ENCODE measurements at regions not wholly inside any gene's neighbourhood (a gene's known extent, or its start where the extent isn't known, plus 50 kb on each side); places are given as distances from the start of the nearest gene placed in this dataset.

- no peak for TF ChIP-seq ZNF592 (IDR thresholded peaks at IDR 0.05)
- no peak for TF ChIP-seq RAD51 (IDR thresholded peaks at IDR 0.05; ENCODE audit: borderline replicate concordance, low read depth)
- TF ChIP-seq ZNF76 (CRISPR knock-in tag; IDR thresholded peaks at IDR 0.05; ENCODE audit: borderline replicate concordance): no peak
- no peak for TF ChIP-seq GTF3C2 (IDR thresholded peaks at IDR 0.05; ENCODE audit: borderline replicate concordance, extremely low read depth, insufficient read length)
- TF ChIP-seq HINFP (tag; conservative IDR thresholded peaks at IDR 0.05; ENCODE audit: low read depth): no peak
- no peak for TF ChIP-seq ZNF318 (IDR thresholded peaks at IDR 0.05; ENCODE audit: borderline replicate concordance in 1 of 2, low read depth in 1 of 2)
- TF ChIP-seq NR0B1 (IDR thresholded peaks at IDR 0.05; ENCODE audit: partially characterized antibody): no peak
Measured at GRCh38 chr17:73788111-73788510, 143.9 kb upstream of the SDK2 start (continued).
